ENCODE measurements at regions not wholly inside any gene's neighbourhood (a gene's known extent, or its start where the extent isn't known, plus 50 kb on each side); places are given as distances from the start of the nearest gene placed in this dataset.
"Not testable (repeated sequence)": the region's sequence is repeated elsewhere in the genome, so short reads cannot be mapped to it uniquely, and the experiment has no call there.

DNA sequence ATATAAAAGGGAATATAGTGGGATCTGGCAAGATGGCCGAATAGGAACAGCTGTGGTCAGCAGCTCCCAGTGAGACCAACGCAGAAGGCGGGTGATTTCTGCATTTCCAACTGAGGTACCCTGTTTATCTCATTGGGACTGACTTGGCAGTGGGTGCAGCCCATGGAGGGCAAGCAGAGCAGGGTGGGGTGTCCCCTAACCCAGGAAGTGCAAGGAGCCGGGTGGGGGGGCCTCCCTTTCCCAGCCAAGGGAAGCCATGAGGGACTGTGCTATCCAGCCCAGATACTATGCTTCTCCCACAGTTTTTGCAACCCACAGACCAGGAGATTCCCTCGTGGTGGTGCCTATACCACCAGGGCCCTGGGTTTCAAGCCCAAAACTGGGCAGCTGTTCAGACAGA lies 342.4 kb downstream of the RPS29 start:
- TF ChIP-seq, protein P1, sequence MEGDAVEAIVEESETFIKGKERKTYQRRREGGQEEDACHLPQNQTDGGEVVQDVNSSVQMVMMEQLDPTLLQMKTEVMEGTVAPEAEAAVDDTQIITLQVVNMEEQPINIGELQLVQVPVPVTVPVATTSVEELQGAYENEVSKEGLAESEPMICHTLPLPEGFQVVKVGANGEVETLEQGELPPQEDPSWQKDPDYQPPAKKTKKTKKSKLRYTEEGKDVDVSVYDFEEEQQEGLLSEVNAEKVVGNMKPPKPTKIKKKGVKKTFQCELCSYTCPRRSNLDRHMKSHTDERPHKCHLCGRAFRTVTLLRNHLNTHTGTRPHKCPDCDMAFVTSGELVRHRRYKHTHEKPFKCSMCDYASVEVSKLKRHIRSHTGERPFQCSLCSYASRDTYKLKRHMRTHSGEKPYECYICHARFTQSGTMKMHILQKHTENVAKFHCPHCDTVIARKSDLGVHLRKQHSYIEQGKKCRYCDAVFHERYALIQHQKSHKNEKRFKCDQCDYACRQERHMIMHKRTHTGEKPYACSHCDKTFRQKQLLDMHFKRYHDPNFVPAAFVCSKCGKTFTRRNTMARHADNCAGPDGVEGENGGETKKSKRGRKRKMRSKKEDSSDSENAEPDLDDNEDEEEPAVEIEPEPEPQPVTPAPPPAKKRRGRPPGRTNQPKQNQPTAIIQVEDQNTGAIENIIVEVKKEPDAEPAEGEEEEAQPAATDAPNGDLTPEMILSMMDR (optimal IDR thresholded peaks at IDR 0.05 in 1 of 3, IDR thresholded peaks at IDR 0.05 in 1 of 3, conservative IDR thresholded peaks at IDR 0.05 in 1 of 3; ENCODE audit: extremely low read depth in 1 of 3, insufficient read depth in 2 of 3, low read length in 3 of 3), result not testable (repeated sequence)
- TF ChIP-seq EZH2 (IDR thresholded peaks at IDR 0.05; ENCODE audit: low read length), result not testable (repeated sequence)
